Ishikawa (cell line): ENCODE measurements at regions not wholly inside any gene's neighbourhood (a gene's known extent, or its start where the extent isn't known, plus 50 kb on each side); places are given as distances from the start of the nearest gene placed in this dataset.

ENCODE experiments used
- CEBPB ChIP-seq: IDR thresholded peaks from 2 replicates; pipeline ENCODE4 v1.6.1; 2012
- CREB1 ChIP-seq: IDR thresholded peaks from 2 replicates; pipeline ENCODE4 v1.6.1; 2012; ENCODE audit warnings: low read depth
- EGR1 ChIP-seq: IDR thresholded peaks from 2 replicates; pipeline ENCODE4 v1.6.1; 2012
- EP300 ChIP-seq: IDR thresholded peaks from 2 replicates; pipeline ENCODE4 v1.6.1; 2012; ENCODE audit warnings: borderline replicate concordance
- FOXM1 ChIP-seq: IDR thresholded peaks from 2 replicates; pipeline ENCODE4 v1.6.1; 2012; ENCODE audit warnings: low read depth, borderline replicate concordance
- NFIC ChIP-seq: IDR thresholded peaks from 2 replicates; pipeline ENCODE4 v1.6.1; 2012
- RAD21 ChIP-seq: IDR thresholded peaks from 2 replicates; pipeline ENCODE4 v1.6.1; 2012; ENCODE audit warnings: low read depth
- TAF1 ChIP-seq: IDR thresholded peaks from 2 replicates; pipeline ENCODE4 v1.6.1; 2012; ENCODE audit warnings: low read depth, mild to moderate bottlenecking
- TCF12 ChIP-seq: IDR thresholded peaks from 2 replicates; pipeline ENCODE4 v1.6.1; 2012; ENCODE audit warnings: low read depth
- TEAD4 ChIP-seq: IDR thresholded peaks from 2 replicates; pipeline ENCODE4 v1.6.1; 2012
- USF1 ChIP-seq: IDR thresholded peaks from 2 replicates; pipeline ENCODE4 v1.6.1; 2012
- YY1 ChIP-seq: IDR thresholded peaks from 2 replicates; pipeline ENCODE4 v1.6.1; 2012; ENCODE audit warnings: low read depth
- ZBTB7A ChIP-seq: IDR thresholded peaks from 2 replicates; pipeline ENCODE4 v1.6.1; 2012; ENCODE audit warnings: low read depth
- TF ChIP-seq, protein P1 (sequence below): IDR thresholded peaks from 2 replicates; pipeline ENCODE4 v1.6.1; 2012
- TF ChIP-seq, protein P2 (sequence below): IDR thresholded peaks from 2 replicates; pipeline ENCODE4 v1.6.1; 2012; ENCODE audit warnings: low read depth, mild to moderate bottlenecking

- TF ChIP-seq EP300 (no peak), NFIC (no peak), EGR1 (no peak), CEBPB (no peak), FOXM1 (no peak), YY1 (no peak), TEAD4 (no peak), TCF12 (no peak), ZBTB7A (no peak), TAF1 (no peak)
- TF ChIP-seq, protein P1, sequence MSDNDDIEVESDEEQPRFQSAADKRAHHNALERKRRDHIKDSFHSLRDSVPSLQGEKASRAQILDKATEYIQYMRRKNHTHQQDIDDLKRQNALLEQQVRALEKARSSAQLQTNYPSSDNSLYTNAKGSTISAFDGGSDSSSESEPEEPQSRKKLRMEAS: no peak
- TF ChIP-seq, protein P2, sequence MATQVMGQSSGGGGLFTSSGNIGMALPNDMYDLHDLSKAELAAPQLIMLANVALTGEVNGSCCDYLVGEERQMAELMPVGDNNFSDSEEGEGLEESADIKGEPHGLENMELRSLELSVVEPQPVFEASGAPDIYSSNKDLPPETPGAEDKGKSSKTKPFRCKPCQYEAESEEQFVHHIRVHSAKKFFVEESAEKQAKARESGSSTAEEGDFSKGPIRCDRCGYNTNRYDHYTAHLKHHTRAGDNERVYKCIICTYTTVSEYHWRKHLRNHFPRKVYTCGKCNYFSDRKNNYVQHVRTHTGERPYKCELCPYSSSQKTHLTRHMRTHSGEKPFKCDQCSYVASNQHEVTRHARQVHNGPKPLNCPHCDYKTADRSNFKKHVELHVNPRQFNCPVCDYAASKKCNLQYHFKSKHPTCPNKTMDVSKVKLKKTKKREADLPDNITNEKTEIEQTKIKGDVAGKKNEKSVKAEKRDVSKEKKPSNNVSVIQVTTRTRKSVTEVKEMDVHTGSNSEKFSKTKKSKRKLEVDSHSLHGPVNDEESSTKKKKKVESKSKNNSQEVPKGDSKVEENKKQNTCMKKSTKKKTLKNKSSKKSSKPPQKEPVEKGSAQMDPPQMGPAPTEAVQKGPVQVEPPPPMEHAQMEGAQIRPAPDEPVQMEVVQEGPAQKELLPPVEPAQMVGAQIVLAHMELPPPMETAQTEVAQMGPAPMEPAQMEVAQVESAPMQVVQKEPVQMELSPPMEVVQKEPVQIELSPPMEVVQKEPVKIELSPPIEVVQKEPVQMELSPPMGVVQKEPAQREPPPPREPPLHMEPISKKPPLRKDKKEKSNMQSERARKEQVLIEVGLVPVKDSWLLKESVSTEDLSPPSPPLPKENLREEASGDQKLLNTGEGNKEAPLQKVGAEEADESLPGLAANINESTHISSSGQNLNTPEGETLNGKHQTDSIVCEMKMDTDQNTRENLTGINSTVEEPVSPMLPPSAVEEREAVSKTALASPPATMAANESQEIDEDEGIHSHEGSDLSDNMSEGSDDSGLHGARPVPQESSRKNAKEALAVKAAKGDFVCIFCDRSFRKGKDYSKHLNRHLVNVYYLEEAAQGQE: no peak
These were observed 349.7 kb upstream of the C1orf87 start for GRCh38 chr1:60423146-60423780.

GRCh38 chr1:60421965-60422364 is 348.4 kb upstream of the C1orf87 start:
- TF ChIP-seq NFIC: no peak
- no peak for TF ChIP-seq USF1
- TF ChIP-seq CREB1: no peak
- TF ChIP-seq, protein P2: no peak
- no peak for TF ChIP-seq TAF1
- TF ChIP-seq FOXM1: no peak
- no peak for TF ChIP-seq ZBTB7A
- TF ChIP-seq YY1: no peak
- TF ChIP-seq TCF12: no peak
- TF ChIP-seq, protein P1: no peak
- TF ChIP-seq RAD21: no peak
- TF ChIP-seq CEBPB: no peak
- no peak for TF ChIP-seq EGR1
- TF ChIP-seq EP300: no peak
- TF ChIP-seq TEAD4: no peak

- no peak for TF ChIP-seq FOXM1
- TF ChIP-seq, protein P2: no peak
- TF ChIP-seq TCF12: no peak
- no peak for TF ChIP-seq YY1
- no peak for TF ChIP-seq TEAD4
- no peak for TF ChIP-seq EGR1
- TF ChIP-seq, protein P1: no peak
- no peak for TF ChIP-seq NFIC
- no peak for TF ChIP-seq CEBPB
- TF ChIP-seq USF1: no peak
- TF ChIP-seq ZBTB7A: no peak
- TF ChIP-seq CREB1: no peak
- no peak for TF ChIP-seq TAF1
- TF ChIP-seq RAD21: no peak
- TF ChIP-seq EP300: no peak
These were observed 345.5 kb upstream of the C1orf87 start for GRCh38 chr1:60419023-60419422.

DNA sequence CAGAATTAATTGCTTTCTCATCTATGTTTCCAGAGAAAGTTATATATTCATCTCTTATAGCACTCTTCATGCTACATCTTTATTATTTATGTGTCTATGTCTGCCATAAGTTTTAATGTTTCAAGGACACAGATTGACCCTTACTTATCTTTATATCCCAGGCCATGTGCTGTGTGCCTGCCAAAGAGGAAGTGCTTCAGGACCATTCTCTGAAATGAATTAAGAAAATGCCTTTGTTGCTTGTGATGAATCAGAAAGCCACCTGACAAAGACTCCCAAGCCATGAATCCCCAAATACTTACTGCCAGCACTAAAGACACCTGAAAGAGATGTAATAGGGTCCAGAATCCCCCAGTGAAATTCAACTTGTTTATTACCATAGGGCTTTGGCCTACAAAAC is 342.1 kb upstream of the C1orf87 start:
- no peak for TF ChIP-seq FOXM1
- no peak for TF ChIP-seq ZBTB7A
- TF ChIP-seq, protein P2: no peak
- no peak for TF ChIP-seq YY1
- TF ChIP-seq EGR1: no peak
